GM23338 (cell line): ENCODE measurements at regions not wholly inside any gene's neighbourhood (a gene's known extent, or its start where the extent isn't known, plus 50 kb on each side); places are given as distances from the start of the nearest gene placed in this dataset.

ENCODE experiments used
- ATAC-seq: fragments of 200-7000 bp; cut with Tn5 transposase; 3 replicates; pipeline ENCODE4 v1.9.1; 2020
- DNase-seq: peaks from one replicate; pipeline ENCODE4 v3.0.0-alpha.2; 2015; ENCODE audit warnings: low spot score
- H2AFZ ChIP-seq: fragments of 200-600 bp; sonication (generic); 2 replicates; pipeline ENCODE4 v1.8.0; 2016; ENCODE audit warnings: antibody characterized with exemption, mild to moderate bottlenecking, moderate library complexity
- H3F3A ChIP-seq: fragments of 200-600 bp; sonication (generic); replicated peaks from 2 replicates; pipeline ENCODE4 v1.8.0; 2017; ENCODE audit warnings: antibody characterized with exemption, mixed run types, low read depth
- H3K27ac ChIP-seq: fragments of 200-600 bp; sonication (generic); 2 replicates; pipeline ENCODE4 v1.6.1; 2016; ENCODE audit warnings: low read depth
- H3K27me3 ChIP-seq: fragments of 200-600 bp; sonication (generic); 2 replicates; pipeline ENCODE4 v1.8.0; 2016; ENCODE audit warnings: mild to moderate bottlenecking, mixed run types, moderate library complexity; ENCODE audit not compliant: insufficient read depth
- H3K36me3 ChIP-seq: fragments of 200-600 bp; sonication (generic); 2 replicates; pipeline ENCODE4 v1.8.0; 2016; ENCODE audit warnings: mild to moderate bottlenecking; ENCODE audit not compliant: insufficient read depth
- H3K4me1 ChIP-seq: fragments of 200-600 bp; sonication (generic); 2 replicates; pipeline ENCODE4 v1.8.0; 2016; ENCODE audit warnings: mild to moderate bottlenecking, moderate library complexity; ENCODE audit not compliant: insufficient read depth
- H3K4me2 ChIP-seq: fragments of 200-600 bp; sonication (generic); 2 replicates; pipeline ENCODE4 v1.7.1; 2017; ENCODE audit warnings: mixed run types
- H3K4me3 ChIP-seq: fragments of 200-600 bp; sonication (generic); 2 replicates; pipeline ENCODE4 v1.6.1; 2016; ENCODE audit warnings: mixed run types
- H3K79me2 ChIP-seq: fragments of 200-600 bp; sonication (generic); replicated peaks from 2 replicates; pipeline ENCODE4 v1.8.0; 2017; ENCODE audit warnings: mild to moderate bottlenecking; ENCODE audit not compliant: insufficient read depth
- H3K9me2 ChIP-seq: fragments of 200-600 bp; sonication (generic); 2 replicates; pipeline ENCODE4 v1.8.0; 2017; ENCODE audit not compliant: insufficient read depth
- H4K20me1 ChIP-seq: fragments of 200-600 bp; sonication (generic); replicated peaks from 2 replicates; pipeline ENCODE4 v1.8.0; 2017; ENCODE audit warnings: mild to moderate bottlenecking; ENCODE audit not compliant: insufficient read depth
- H3K27ac Mint-ChIP-seq: 2 replicates; pipeline ENCODE4 v1.8.0; 2020; ENCODE audit warnings: inconsistent platforms, mild to moderate bottlenecking, moderate library complexity, mixed read lengths
- H3K27me3 Mint-ChIP-seq: 3 replicates; pipeline ENCODE4 v1.8.0; 2022; ENCODE audit warnings: low read depth, mild to moderate bottlenecking, moderate library complexity, mixed read lengths, inconsistent platforms; ENCODE audit not compliant: insufficient read depth, poor library complexity
- H3K36me3 Mint-ChIP-seq: 3 replicates; pipeline ENCODE4 v1.8.0; 2021; ENCODE audit warnings: low read depth, mild to moderate bottlenecking, inconsistent platforms, moderate library complexity, mixed read lengths
- H3K4me1 Mint-ChIP-seq: 3 replicates; pipeline ENCODE4 v1.8.0; 2020; ENCODE audit warnings: mild to moderate bottlenecking, inconsistent platforms, mixed read lengths
- H3K4me3 Mint-ChIP-seq: 3 replicates; pipeline ENCODE4 v1.8.0; 2021; ENCODE audit warnings: moderate library complexity, mild to moderate bottlenecking, inconsistent platforms, mixed read lengths
- H3K9me3 Mint-ChIP-seq: 3 replicates; pipeline ENCODE4 v1.8.0; 2020; ENCODE audit warnings: moderate library complexity, mild to moderate bottlenecking, inconsistent platforms, mixed read lengths
- CREB1 ChIP-seq: fragments of 250-450 bp; sonication (Bioruptor Pico); IDR thresholded peaks from 2 replicates; pipeline ENCODE4 v1.5.0; 2020; ENCODE audit warnings: low read depth, mild to moderate bottlenecking, moderate library complexity
- EZH2 ChIP-seq: fragments of 200-600 bp; sonication (generic); IDR thresholded peaks from one replicate; pipeline ENCODE4 v1.8.0; 2017; ENCODE audit warnings: antibody characterized with exemption, mild to moderate bottlenecking, low read depth; ENCODE audit not compliant: unreplicated experiment
- NANOG ChIP-seq: IDR thresholded peaks from 2 replicates; pipeline ENCODE4 v1.6.1; 2016; ENCODE audit warnings: antibody characterized with exemption, borderline replicate concordance
- POLR2AphosphoS5 ChIP-seq: IDR thresholded peaks from 2 replicates; pipeline ENCODE4 v1.6.1; 2016; ENCODE audit warnings: antibody characterized with exemption, low read depth
- STAT1 ChIP-seq: IDR thresholded peaks from one replicate; pipeline ENCODE4 v1.6.1; 2016; ENCODE audit warnings: antibody characterized with exemption; ENCODE audit not compliant: unreplicated experiment
- ZNF331 ChIP-seq: fragments of 250-450 bp; sonication (Bioruptor Pico); IDR thresholded peaks from 2 replicates; pipeline ENCODE4 v1.5.0; 2020; ENCODE audit warnings: low read depth, mild to moderate bottlenecking, moderate library complexity
- TF ChIP-seq, protein P1 (sequence below): IDR thresholded peaks from 2 replicates; pipeline ENCODE4 v1.6.1; 2016; ENCODE audit warnings: antibody characterized with exemption
- TF ChIP-seq, protein P2 (sequence below): IDR thresholded peaks from one replicate; pipeline ENCODE4 v1.6.1; 2018; ENCODE audit warnings: antibody characterized with exemption; ENCODE audit not compliant: unreplicated experiment

DNA sequence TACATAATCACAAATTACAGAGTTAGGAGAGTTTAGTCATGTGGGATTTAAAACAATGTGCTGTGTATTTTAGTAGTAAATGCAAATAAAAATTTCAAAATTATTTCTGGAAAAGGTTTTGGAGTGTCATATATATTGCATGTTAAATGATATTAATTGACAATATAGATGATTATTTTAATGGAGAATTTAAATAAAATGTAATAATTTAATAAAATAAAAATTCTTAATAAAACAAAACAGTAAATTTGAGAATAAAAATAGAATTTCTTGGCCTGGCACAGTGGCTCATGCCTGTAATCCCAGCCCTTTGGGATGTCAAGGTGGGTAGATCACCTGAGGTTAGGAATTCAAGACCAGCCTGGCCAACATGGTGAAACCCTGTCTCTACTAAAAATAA lies 1442.8 kb upstream of the ALCAM start:
- H3K4me1 ChIP-seq = no peaks in the 10 kb centered on the region
- no peak for ATAC-seq

DNA sequence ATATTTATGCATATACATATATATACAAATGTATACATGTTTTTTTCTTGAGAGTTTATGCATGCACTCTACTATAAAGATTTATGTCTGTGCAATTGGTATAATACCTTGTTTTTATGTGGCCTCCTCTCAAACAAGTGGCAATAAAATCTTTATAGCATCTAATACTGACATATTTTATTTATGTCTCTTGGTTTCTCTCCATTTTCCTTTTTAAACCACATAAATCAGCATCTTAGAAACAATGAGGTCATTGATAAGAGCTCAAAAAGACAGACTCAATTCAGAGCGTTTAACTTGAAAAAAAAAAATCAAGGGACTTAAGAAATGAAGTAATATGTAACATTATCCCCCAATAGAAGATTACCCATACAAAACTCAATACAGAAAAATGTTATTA lies 1442.2 kb upstream of the ALCAM start:
- no peak overlapping the region for H2AFZ ChIP-seq
- H4K20me1 ChIP-seq = no peaks in the 10 kb centered on the region
- ATAC-seq (no peak), DNase-seq (no peak)
- no peak overlapping the region for H3K4me2 ChIP-seq
- Mint-ChIP-seq H3K9me3 (no peaks in the 10 kb centered on the region; the same call in 2 of the 3 replicates), H3K4me1 (no peaks in the 10 kb centered on the region), H3K27ac (no peak overlapping the region), H3K4me3 (no peak overlapping the region), H3K36me3 (no peaks in the 10 kb centered on the region), H3K27me3 (no peaks in the 10 kb centered on the region)
- H3K27ac ChIP-seq = no peak overlapping the region
- no peaks in the 10 kb centered on the region for H3K4me1 ChIP-seq
- H3K9me2 ChIP-seq = no peaks in the 10 kb centered on the region
- H3K79me2 ChIP-seq = no peaks in the 10 kb centered on the region
- TF ChIP-seq EZH2 (no peak), POLR2AphosphoS5 (no peak), ZNF331 (no peak), STAT1 (no peak)
- H3F3A ChIP-seq = no peaks in the 10 kb centered on the region
- no peak overlapping the region for H3K4me3 ChIP-seq
- H3K27me3 ChIP-seq = no peaks in the 10 kb centered on the region
- no peaks in the 10 kb centered on the region for H3K36me3 ChIP-seq

More for the DNA sequence above, 1442.8 kb upstream of the ALCAM start:
- Mint-ChIP-seq H3K27me3 (no peaks in the 10 kb centered on the region), H3K4me3 (no peak overlapping the region), H3K27ac (no peak overlapping the region), H3K9me3 (no peaks in the 10 kb centered on the region; the same call in 2 of the 3 replicates), H3K36me3 (no peaks in the 10 kb centered on the region), H3K4me1 (no peaks in the 10 kb centered on the region)
- H3K27ac ChIP-seq = no peak overlapping the region
- H4K20me1 ChIP-seq = no peaks in the 10 kb centered on the region
- H3K36me3 ChIP-seq = no peaks in the 10 kb centered on the region
- no peaks in the 10 kb centered on the region for H3F3A ChIP-seq
- TF ChIP-seq, protein P1, sequence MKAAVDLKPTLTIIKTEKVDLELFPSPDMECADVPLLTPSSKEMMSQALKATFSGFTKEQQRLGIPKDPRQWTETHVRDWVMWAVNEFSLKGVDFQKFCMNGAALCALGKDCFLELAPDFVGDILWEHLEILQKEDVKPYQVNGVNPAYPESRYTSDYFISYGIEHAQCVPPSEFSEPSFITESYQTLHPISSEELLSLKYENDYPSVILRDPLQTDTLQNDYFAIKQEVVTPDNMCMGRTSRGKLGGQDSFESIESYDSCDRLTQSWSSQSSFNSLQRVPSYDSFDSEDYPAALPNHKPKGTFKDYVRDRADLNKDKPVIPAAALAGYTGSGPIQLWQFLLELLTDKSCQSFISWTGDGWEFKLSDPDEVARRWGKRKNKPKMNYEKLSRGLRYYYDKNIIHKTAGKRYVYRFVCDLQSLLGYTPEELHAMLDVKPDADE = no peak
- no peak for TF ChIP-seq CREB1
- H3K27me3 ChIP-seq = no peaks in the 10 kb centered on the region
- H3K79me2 ChIP-seq = no peaks in the 10 kb centered on the region
- no peak for DNase-seq
- H3K9me2 ChIP-seq = no peaks in the 10 kb centered on the region
- H3K4me2 ChIP-seq = no peak overlapping the region
- no peak overlapping the region for H3K4me3 ChIP-seq
- no peak overlapping the region for H2AFZ ChIP-seq

DNA sequence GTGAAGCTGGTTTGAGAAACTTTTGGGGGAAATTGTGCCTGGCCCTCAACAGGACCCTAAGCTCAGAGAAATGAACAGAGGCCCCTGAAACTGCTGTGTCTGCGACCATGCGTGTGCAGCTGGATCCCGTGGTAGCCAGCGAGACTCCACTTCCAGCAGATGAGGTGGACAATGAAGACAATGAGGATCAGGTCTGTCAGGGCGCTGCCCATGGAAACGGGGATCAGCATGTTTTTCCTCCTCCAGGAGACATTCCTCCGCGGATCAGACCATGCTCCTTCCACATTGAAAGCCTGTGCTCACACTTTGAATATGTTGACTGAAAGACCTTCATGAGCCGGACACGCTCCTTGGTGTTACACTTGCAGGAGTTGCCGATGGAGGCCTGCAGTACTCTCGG lies 1439.8 kb upstream of the ALCAM start:
- no peaks in the 10 kb centered on the region for H3K4me1 ChIP-seq
- H2AFZ ChIP-seq = peak overlapping the region; percentile 69; the same call in 1 of the 2 replicates
- H3K27ac ChIP-seq = no peak overlapping the region
- ATAC-seq (no peak), DNase-seq (no peak)
- H4K20me1 ChIP-seq = no peaks in the 10 kb centered on the region
- no peaks in the 10 kb centered on the region for H3K79me2 ChIP-seq
- no peaks in the 10 kb centered on the region for H3K36me3 ChIP-seq
- no peak overlapping the region for H3K27ac Mint-ChIP-seq
- H3K4me3 ChIP-seq = no peak overlapping the region
- no peaks in the 10 kb centered on the region for H3K4me1 Mint-ChIP-seq
- H3K9me3 Mint-ChIP-seq = no peaks in the 10 kb centered on the region; the same call in 2 of the 3 replicates
- H3K27me3 ChIP-seq = no peaks in the 10 kb centered on the region
- no peaks in the 10 kb centered on the region for H3K36me3 Mint-ChIP-seq
- H3K27me3 Mint-ChIP-seq = no peaks in the 10 kb centered on the region
- no peak overlapping the region for H3K4me2 ChIP-seq
- no peaks in the 10 kb centered on the region for H3K9me2 ChIP-seq
- no peak overlapping the region for H3K4me3 Mint-ChIP-seq
- no peaks in the 10 kb centered on the region for H3F3A ChIP-seq
- no peak for TF ChIP-seq NANOG
- no peak for TF ChIP-seq CREB1
- TF ChIP-seq POLR2AphosphoS5 = no peak
- no peak for TF ChIP-seq EZH2
- TF ChIP-seq, protein P2, sequence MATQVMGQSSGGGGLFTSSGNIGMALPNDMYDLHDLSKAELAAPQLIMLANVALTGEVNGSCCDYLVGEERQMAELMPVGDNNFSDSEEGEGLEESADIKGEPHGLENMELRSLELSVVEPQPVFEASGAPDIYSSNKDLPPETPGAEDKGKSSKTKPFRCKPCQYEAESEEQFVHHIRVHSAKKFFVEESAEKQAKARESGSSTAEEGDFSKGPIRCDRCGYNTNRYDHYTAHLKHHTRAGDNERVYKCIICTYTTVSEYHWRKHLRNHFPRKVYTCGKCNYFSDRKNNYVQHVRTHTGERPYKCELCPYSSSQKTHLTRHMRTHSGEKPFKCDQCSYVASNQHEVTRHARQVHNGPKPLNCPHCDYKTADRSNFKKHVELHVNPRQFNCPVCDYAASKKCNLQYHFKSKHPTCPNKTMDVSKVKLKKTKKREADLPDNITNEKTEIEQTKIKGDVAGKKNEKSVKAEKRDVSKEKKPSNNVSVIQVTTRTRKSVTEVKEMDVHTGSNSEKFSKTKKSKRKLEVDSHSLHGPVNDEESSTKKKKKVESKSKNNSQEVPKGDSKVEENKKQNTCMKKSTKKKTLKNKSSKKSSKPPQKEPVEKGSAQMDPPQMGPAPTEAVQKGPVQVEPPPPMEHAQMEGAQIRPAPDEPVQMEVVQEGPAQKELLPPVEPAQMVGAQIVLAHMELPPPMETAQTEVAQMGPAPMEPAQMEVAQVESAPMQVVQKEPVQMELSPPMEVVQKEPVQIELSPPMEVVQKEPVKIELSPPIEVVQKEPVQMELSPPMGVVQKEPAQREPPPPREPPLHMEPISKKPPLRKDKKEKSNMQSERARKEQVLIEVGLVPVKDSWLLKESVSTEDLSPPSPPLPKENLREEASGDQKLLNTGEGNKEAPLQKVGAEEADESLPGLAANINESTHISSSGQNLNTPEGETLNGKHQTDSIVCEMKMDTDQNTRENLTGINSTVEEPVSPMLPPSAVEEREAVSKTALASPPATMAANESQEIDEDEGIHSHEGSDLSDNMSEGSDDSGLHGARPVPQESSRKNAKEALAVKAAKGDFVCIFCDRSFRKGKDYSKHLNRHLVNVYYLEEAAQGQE = no peak
- TF ChIP-seq, protein P1 = no peak
